ENCODE measurements at regions not wholly inside any gene's neighbourhood (a gene's known extent, or its start where the extent isn't known, plus 50 kb on each side); places are given as distances from the start of the nearest gene placed in this dataset.

GRCh38 chr10:3225561-3225960, 53.0 kb upstream of the PITRM1 start:
- DNase-seq = no peak

DNA sequence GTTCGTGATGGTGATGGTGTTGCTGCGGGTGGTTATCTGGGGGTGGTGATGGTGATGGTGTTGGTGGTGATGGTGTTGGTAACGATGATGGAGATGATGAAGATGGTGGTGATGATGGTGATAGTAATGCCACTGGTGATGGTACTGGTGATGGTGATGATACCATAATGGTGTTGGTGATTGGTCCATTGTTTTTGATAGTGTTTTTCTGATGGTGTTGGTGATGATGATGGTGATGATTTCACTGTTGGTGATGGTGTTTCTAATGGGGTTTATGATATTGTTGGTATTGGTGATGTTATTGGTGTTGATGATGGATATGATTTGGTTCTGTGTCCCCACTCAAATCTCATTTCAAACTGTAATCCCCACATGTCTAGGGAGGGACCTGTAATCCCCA, 51.7 kb upstream of the PITRM1 start:
- no peak for DNase-seq

- no peak for DNase-seq
These were observed 50.0 kb upstream of the PITRM1 start for GRCh38 chr10:3222626-3223025.

All from stimulated activated CD8-positive, alpha-beta memory T cell treated with anti-CD3 and anti-CD28 coated beads, Interleukin-4, amount 100 ng/mL, for 48 hours (primary cell).